GM18909 (cell line): ENCODE measurements at regions not wholly inside any gene's neighbourhood (a gene's known extent, or its start where the extent isn't known, plus 50 kb on each side); places are given as distances from the start of the nearest gene placed in this dataset.
"Not testable (repeated sequence)": the region's sequence is repeated elsewhere in the genome, so short reads cannot be mapped to it uniquely, and the experiment has no call there.

Experiments
- ATAC-seq: cut with Tn5 transposase; IDR thresholded peaks from one replicate; pipeline ENCODE4 v1.9.1; 2021; ENCODE audit warnings: mild to moderate bottlenecking; ENCODE audit not compliant: unreplicated experiment, poor library complexity

GRCh38 chr7:86050918-86051317, 592.8 kb upstream of the GRM3 start:
- no peak for ATAC-seq

- ATAC-seq = no peak
These were observed 593.8 kb upstream of the GRM3 start for GRCh38 chr7:86049910-86050309.

DNA sequence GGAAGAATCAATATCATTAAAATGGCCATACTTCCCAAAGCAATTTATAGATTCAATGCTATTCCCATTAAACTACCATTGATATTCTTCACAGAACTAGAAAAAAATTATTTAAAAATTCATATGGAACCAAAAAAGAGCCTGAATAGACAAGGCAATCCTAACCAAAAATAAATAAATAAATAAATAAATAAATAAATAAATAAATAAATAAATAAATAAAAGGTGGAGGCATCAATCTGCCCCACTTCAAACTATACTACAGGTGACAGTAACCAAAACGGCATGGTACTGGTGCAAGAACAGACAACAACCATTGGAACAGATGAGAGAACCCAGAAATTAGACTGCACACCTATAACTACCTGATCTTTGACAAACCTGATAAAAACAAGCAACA, 598.5 kb upstream of the GRM3 start:
- not testable (repeated sequence) for ATAC-seq

GRCh38 chr7:86025807-86026206, 617.9 kb upstream of the GRM3 start:
- no peak for ATAC-seq

DNA sequence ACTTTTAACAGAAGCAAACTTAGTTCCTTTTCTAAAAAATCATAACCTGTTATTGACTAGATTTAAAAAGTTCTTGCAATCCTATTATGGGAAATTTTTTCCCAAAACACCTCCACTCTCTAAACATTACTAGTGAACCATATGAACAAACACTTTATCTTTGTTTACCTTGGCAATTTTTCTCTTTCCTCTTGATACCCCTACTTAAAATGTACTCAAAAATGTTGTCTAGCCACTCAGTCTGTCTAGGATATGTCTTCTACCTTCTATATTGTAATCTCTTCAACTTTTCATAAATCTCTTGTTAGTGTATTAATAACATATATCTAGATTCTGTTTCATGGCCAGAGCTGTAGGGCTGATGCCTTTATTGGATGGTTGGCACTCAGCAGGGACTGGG, 630.0 kb upstream of the GRM3 start:
- no peak for ATAC-seq

GRCh38 chr7:86012971-86013370, 630.7 kb upstream of the GRM3 start:
- ATAC-seq = no peak

- no peak for ATAC-seq
These were observed 634.8 kb upstream of the GRM3 start for GRCh38 chr7:86008898-86009297.

DNA sequence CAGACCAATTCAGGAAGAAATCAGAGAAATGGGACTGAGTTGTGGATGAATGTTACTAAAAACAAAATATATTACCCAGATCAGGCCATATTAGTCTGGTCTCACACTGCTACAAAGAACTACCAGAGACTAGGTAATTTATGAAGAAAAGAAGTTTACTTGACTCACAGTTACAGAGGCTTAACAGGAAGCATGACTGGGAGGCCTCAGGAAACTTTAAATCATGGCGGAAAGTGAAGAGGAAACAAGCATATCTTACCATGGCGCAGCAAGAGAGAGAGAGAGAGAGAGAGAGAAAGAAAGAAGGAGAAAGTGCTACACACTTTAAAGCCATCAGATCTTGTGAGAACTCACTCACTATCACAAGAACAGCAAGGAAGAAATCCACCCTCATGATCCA, 636.8 kb upstream of the GRM3 start:
- ATAC-seq = no peak

GRCh38 chr7:86002858-86003257, 640.9 kb upstream of the GRM3 start:
- ATAC-seq = no peak

DNA sequence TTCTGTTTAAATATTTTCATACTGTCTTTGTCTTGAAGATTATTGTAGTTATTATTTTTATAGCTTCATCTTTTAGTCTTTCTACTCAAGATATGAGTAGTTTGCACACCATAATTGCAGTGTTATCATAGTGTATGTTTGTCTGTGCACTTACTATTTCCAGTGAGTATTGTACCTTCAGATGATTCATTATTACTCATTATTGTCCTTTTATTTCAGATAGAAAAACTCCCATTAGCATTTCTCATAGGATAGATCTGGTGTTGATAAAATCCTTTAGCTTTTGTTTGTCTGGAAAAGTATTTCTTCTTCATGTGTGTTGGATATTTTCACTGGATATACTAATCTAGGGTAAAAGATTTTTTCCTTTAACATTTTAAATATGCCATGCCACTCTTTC, 646.2 kb upstream of the GRM3 start:
- no peak for ATAC-seq

DNA sequence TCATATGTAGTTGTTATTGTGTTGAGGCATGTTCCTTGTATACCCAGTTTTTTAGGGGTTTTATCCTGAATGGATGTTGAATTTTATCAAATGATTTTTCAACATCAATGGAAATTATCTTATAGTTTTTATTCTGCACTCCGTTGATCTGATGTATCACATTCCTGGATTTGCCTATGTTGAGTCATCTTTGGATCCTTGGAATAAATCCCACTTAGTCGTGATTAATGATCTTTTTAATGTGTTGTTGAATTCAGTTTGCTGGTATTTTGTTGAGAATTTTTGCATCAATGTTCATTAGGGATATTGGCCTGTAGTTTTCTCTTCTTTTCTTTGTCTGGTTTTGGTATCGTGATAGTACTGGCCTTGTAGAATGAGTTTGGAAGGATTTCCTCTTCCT, 648.6 kb upstream of the GRM3 start:
- ATAC-seq = no peak

DNA sequence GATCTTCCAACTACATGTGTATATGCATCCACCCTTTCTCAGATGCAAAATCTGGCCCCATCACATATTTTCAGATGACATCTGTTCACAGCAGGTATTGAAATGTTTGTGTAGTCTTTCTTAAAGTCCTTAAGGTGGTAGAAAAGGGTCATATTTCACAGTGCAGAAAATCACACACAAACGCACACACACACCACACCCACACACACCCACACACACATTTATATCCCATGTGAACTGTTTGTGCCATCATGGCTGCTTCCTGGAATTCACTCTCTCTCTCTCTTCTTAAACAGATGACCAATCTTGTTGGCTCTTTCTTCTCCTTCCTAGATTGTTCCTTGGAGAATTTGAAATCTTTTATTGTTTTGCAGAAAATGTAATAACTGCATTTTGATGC, 663.0 kb upstream of the GRM3 start:
- no peak for ATAC-seq

DNA sequence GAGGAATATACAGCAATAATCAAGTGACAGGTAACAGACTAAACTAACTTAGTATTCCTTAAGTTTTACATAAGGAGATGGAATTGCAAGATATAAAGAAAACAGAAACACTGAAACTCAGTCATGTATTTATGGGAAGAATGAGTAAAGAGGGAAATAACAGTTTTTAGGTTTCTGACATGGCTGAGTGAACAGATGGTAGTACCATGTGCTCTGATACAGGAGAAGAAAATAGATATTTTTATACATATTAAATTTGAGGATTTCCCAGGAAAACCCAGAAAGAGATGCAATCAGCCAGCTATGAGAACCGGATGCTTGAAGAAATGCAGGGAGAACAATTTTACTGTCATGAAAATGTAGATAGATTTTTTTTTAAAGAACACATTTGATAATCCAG, 669.5 kb upstream of the GRM3 start:
- ATAC-seq = no peak

DNA sequence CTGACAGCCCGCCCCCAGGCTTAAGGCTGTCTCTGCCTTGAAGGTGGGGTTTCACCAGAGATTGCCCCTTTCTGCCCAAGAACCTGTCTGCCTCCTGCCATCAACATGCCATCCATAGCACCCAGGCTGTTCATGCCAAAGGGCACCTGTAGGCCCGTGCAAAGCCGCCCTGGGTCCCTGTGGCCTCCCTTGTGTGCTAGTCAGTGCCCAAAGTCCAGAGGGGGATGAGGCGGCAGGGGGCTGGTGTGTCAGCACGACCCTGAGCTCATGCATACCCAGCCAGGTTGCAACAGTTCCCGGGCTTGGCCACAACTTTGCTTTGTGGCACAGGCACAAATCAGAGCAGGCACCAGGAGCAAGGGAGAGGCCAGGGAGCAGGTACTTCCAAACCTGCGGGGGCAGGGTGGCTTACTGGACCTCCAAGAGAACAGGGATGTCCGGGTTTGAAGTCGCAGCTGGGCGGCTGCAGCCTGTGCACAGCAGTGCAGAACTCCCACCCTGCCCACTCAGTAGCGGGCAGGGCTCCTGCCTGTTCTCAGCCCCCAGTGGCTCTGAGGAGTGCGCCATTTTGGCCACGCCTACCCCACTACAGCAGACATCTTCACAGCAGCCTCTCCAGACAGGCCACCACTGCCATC, 671.1 kb upstream of the GRM3 start:
- no peak for ATAC-seq

GRCh38 chr7:85954961-85955360, 688.7 kb upstream of the GRM3 start:
- ATAC-seq = no peak

GRCh38 chr7:85950871-85951270, 692.8 kb upstream of the GRM3 start:
- ATAC-seq = no peak

GRCh38 chr7:85950418-85950817, 693.3 kb upstream of the GRM3 start:
- ATAC-seq = no peak

- no peak for ATAC-seq
These were observed 695.9 kb upstream of the GRM3 start for GRCh38 chr7:85947767-85948166.

GRCh38 chr7:85940798-85941197, 702.9 kb upstream of the GRM3 start:
- ATAC-seq = no peak

DNA sequence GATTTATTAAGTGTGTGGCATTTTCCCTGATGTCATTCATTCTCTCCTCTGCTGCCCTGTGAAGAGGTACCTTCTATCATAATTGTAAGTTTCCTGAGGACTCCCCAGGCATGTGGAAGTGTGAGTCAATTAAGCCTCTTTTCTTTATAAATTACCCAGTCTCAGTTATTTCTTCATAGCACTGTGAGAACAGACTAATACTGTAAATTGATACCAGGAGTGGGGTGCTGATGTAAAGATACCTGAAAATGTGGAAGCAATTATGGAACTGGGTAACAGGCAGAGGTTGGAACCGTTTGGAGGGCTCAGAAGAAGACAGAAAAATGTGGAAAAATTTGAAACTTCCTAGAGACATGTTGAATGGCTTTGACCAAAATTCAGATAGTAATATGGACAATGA, 711.8 kb upstream of the GRM3 start:
- no peak for ATAC-seq

DNA sequence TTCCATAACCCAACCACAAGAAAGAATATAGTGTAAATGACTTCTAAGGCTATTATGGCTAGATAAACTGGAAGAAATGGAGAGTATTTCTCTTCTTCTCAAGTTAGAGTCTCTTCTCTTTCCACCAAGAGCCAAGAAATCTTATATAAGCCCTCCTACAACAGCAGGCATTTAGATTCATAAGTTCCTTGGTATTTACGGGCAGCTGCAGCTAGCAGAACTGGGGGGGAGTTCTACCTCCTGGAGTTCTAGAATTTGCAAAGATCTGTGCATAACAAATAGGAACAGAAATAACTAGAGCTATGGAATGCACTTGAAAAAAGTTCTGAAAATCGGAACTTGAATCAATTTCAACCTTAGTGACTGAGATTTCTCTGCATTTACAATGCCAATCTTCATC, 715.2 kb upstream of the GRM3 start:
- no peak for ATAC-seq

GRCh38 chr7:85927226-85927625, 716.5 kb upstream of the GRM3 start:
- ATAC-seq = no peak

GRCh38 chr7:85924062-85924461, 719.6 kb upstream of the GRM3 start:
- no peak for ATAC-seq
